GM19324 (cell line): ENCODE measurements at regions not wholly inside any gene's neighbourhood (a gene's known extent, or its start where the extent isn't known, plus 50 kb on each side); places are given as distances from the start of the nearest gene placed in this dataset.

ENCODE experiments used
- ATAC-seq: cut with Tn5 transposase; IDR thresholded peaks from one replicate; pipeline ENCODE4 v1.9.1; 2021; ENCODE audit warnings: mild to moderate bottlenecking, moderate library complexity; ENCODE audit not compliant: unreplicated experiment, low FRiP score

GRCh38 chr9:75604661-75605060 lies 285.8 kb upstream of the PCSK5 start:
- ATAC-seq = no peak

- no peak for ATAC-seq
Observed at GRCh38 chr9:75607521-75607920, 283.0 kb upstream of the PCSK5 start.

- ATAC-seq = no peak
Observed at GRCh38 chr9:75609401-75609800, 281.1 kb upstream of the PCSK5 start.

GRCh38 chr9:75610246-75610645 lies 280.2 kb upstream of the PCSK5 start:
- ATAC-seq = no peak

- ATAC-seq = no peak
Observed at GRCh38 chr9:75612205-75612604, 278.3 kb upstream of the PCSK5 start.

GRCh38 chr9:75612754-75613153 lies 277.7 kb upstream of the PCSK5 start:
- ATAC-seq = no peak

- ATAC-seq = no peak
Observed at GRCh38 chr9:75615284-75615683, 275.2 kb upstream of the PCSK5 start.

- ATAC-seq = no peak
Observed at GRCh38 chr9:75616052-75616451, 274.4 kb upstream of the PCSK5 start.

GRCh38 chr9:75616841-75617566 lies 273.5 kb upstream of the PCSK5 start:
- no peak for ATAC-seq

- ATAC-seq = no peak
Observed at GRCh38 chr9:75623462-75623861, 267.0 kb upstream of the PCSK5 start.

GRCh38 chr9:75624998-75625397 lies 265.5 kb upstream of the PCSK5 start:
- ATAC-seq = no peak

GRCh38 chr9:75626860-75627259 lies 263.6 kb upstream of the PCSK5 start:
- ATAC-seq = no peak

GRCh38 chr9:75628952-75629351 lies 261.5 kb upstream of the PCSK5 start:
- ATAC-seq = no peak

- ATAC-seq = no peak
Observed at GRCh38 chr9:75633451-75634057, 256.9 kb upstream of the PCSK5 start.

- no peak for ATAC-seq
Observed at GRCh38 chr9:75636427-75637045, 253.9 kb upstream of the PCSK5 start.

- ATAC-seq = no peak
Observed at GRCh38 chr9:75639971-75640610, 250.4 kb upstream of the PCSK5 start.

GRCh38 chr9:75642522-75642921 lies 248.0 kb upstream of the PCSK5 start:
- no peak for ATAC-seq

GRCh38 chr9:75644649-75645048 lies 245.8 kb upstream of the PCSK5 start:
- no peak for ATAC-seq

GRCh38 chr9:75648034-75648433 lies 242.4 kb upstream of the PCSK5 start:
- ATAC-seq = no peak

- ATAC-seq = no peak
Observed at GRCh38 chr9:75649060-75649459, 241.4 kb upstream of the PCSK5 start.

GRCh38 chr9:75651709-75652108 lies 238.8 kb upstream of the PCSK5 start:
- no peak for ATAC-seq
